ENCODE measurements at regions not wholly inside any gene's neighbourhood (a gene's known extent, or its start where the extent isn't known, plus 50 kb on each side); places are given as distances from the start of the nearest gene placed in this dataset.
"Not testable (repeated sequence)": the region's sequence is repeated elsewhere in the genome, so short reads cannot be mapped to it uniquely, and the experiment has no call there.

GRCh38 chrX:74179499-74179898, 124.5 kb upstream of the ZCCHC13 start:
- no peak for DNase-seq

GRCh38 chrX:74179071-74179470, 124.9 kb upstream of the ZCCHC13 start:
- no peak for DNase-seq

- DNase-seq, result no peak
Measured at GRCh38 chrX:74178536-74178935, 125.4 kb upstream of the ZCCHC13 start.

- no peak for DNase-seq
Measured at GRCh38 chrX:74171465-74171864, 132.5 kb upstream of the ZCCHC13 start.

- DNase-seq, result no peak
Measured at GRCh38 chrX:74162199-74162598, 141.8 kb upstream of the ZCCHC13 start.

- no peak for DNase-seq
Measured at GRCh38 chrX:74160816-74161215, 143.2 kb upstream of the ZCCHC13 start.

GRCh38 chrX:74160358-74160757, 143.6 kb upstream of the ZCCHC13 start:
- DNase-seq, result no peak

GRCh38 chrX:74147439-74147838, 156.5 kb upstream of the ZCCHC13 start:
- DNase-seq, result no peak

GRCh38 chrX:74138943-74139342, 165.0 kb upstream of the ZCCHC13 start:
- DNase-seq, result no peak

GRCh38 chrX:74133156-74133796, 170.7 kb upstream of the ZCCHC13 start:
- peak in 1 of 2 experiments; percentile 0 for DNase-seq

GRCh38 chrX:74132280-74132679, 171.7 kb upstream of the ZCCHC13 start:
- DNase-seq, result no peak

GRCh38 chrX:74119016-74119910, 184.7 kb upstream of the ZCCHC13 start:
- no peak for DNase-seq

- no peak for DNase-seq
Measured at GRCh38 chrX:74117962-74118902, 185.7 kb upstream of the ZCCHC13 start.

- no peak for DNase-seq
Measured at GRCh38 chrX:74111245-74111644, 192.7 kb upstream of the ZCCHC13 start.

GRCh38 chrX:74107666-74108065, 196.3 kb upstream of the ZCCHC13 start:
- DNase-seq, result no peak

GRCh38 chrX:74104356-74105015, 199.5 kb upstream of the ZCCHC13 start:
- DNase-seq, result no peak

GRCh38 chrX:74098407-74098806, 205.6 kb upstream of the ZCCHC13 start:
- not testable (repeated sequence) for DNase-seq

- DNase-seq, result no peak
Measured at GRCh38 chrX:74090049-74090448, 213.9 kb upstream of the ZCCHC13 start.

- DNase-seq, result no peak
Measured at GRCh38 chrX:74085642-74086236, 218.2 kb upstream of the ZCCHC13 start.

GRCh38 chrX:74080165-74080564, 223.8 kb upstream of the ZCCHC13 start:
- DNase-seq, result no peak

GRCh38 chrX:74065831-74066390, 213.4 kb upstream of the XIST start:
- no peak for DNase-seq

Measured in NCI-H1930 (cell line).